Sigmoid colon (tissue), 6 donors: ENCODE measurements at regions not wholly inside any gene's neighbourhood (a gene's known extent, or its start where the extent isn't known, plus 50 kb on each side); places are given as distances from the start of the nearest gene placed in this dataset.

Source experiments
- DNase-seq: peaks from one replicate; pipeline ENCODE4 v3.0.0-alpha.2; 2019
- H3K27ac ChIP-seq, 4 donors: fragments of 200-600 bp; sonication (generic); one replicate each; pipeline ENCODE4 v1.5.1; 2016 to 2019; ENCODE audit warnings: mild to moderate bottlenecking in 1 of 4
- H3K27me3 ChIP-seq, 3 donors: fragments of 200-600 bp; sonication (generic); one replicate each; pipeline ENCODE4 v1.5.1; 2019; ENCODE audit warnings: mild to moderate bottlenecking in 1 of 3
- H3K36me3 ChIP-seq, 4 donors: fragments of 200-600 bp; sonication (generic); one replicate each; pipeline ENCODE4 v1.5.1; 2016 to 2019
- H3K4me1 ChIP-seq, 4 donors: fragments of 200-600 bp; sonication (generic); one replicate each; pipeline ENCODE4 v1.5.1; 2017 to 2019
- H3K4me3 ChIP-seq, 4 donors: fragments of 200-600 bp; sonication (generic); one replicate each; pipeline ENCODE4 v1.5.1; 2017 to 2019; ENCODE audit warnings: mild to moderate bottlenecking in 2 of 4, moderate library complexity in 1 of 4
- H3K9me3 ChIP-seq, 4 donors: fragments of 200-600 bp in 3 of 4; sonication (generic) in 3 of 4; one replicate each; pipeline versions ENCODE4 v1.5.1 to v1.6.1; 2013 to 2019
- CTCF ChIP-seq, 4 experiments: fragments of 450-650 bp in 3 of 4; fragments of 200-600 bp in 1 of 4; IDR thresholded peaks; one replicate each; pipeline ENCODE4 v1.5.1; 2016 to 2019; ENCODE audit warnings: antibody characterized with exemption in 4 of 4, mild to moderate bottlenecking in 3 of 4, moderate library complexity in 2 of 4
- EP300 ChIP-seq, 4 donors: sonication (generic); formaldehyde crosslinking; IDR thresholded peaks; one replicate each; pipeline ENCODE4 v1.6.1; 2017; ENCODE audit warnings: antibody characterized with exemption in 4 of 4
- POLR2A ChIP-seq, 2 donors: fragments of 450-650 bp; IDR thresholded peaks; one replicate each; pipeline ENCODE4 v1.6.1; 2016; ENCODE audit warnings: antibody characterized with exemption in 2 of 2, mild to moderate bottlenecking in 2 of 2, moderate library complexity in 2 of 2
- POLR2AphosphoS5 ChIP-seq, 4 donors: sonication (generic); formaldehyde crosslinking; IDR thresholded peaks; one replicate each; pipeline ENCODE4 v1.6.1; 2017; ENCODE audit warnings: antibody characterized with exemption in 4 of 4
- WGBS, 2 donors: extraction: QIAGEN DNeasy Blood & Tissue Kit; methylation state at CpG; one replicate each; pipeline ENCODE4 v1.1.7; 2013; 5-methylcytosine and 5-hydroxymethylcytosine counted together
- intact Hi-C: fragments of 100-400 bp; cut with DNase I; formaldehyde crosslinking; loops from one replicate; pipeline ENCODE4 v1.15.1; 2023
- donor health status: healthy with polysubstance abuse.
- donor health status: healthy.

GRCh38 chr14:55973285-55973800, 144.9 kb upstream of the PELI2 start:
- Histone ChIP-seq H3K27me3 (no peaks in the 10 kb centered on the region), H3K36me3 (no peaks in the 10 kb centered on the region), H3K27ac (no peak overlapping the region), H3K9me3 (no peaks in the 10 kb centered on the region), H3K4me1 (peaks cover 0 to 18% (median 13%) of the 10 kb centered on the region in 4 donors), H3K4me3 (no peak overlapping the region)
- intact Hi-C loops = no loop called here
- no peak for TF ChIP-seq POLR2A (IDR thresholded peaks at IDR 0.05)
- TF ChIP-seq POLR2AphosphoS5 (IDR thresholded peaks at IDR 0.05) = no peak
- TF ChIP-seq EP300 (IDR thresholded peaks at IDR 0.05) = no peak
- no peak for TF ChIP-seq CTCF (IDR thresholded peaks at IDR 0.05)
- 85 to 87% methylated on average over 4 of the region's 4 CpGs for WGBS, 2 donors
- DNase-seq = no peak

- no peaks in the 10 kb centered on the region for H3K36me3 ChIP-seq
- intact Hi-C loops = no loop called here
Observed at GRCh38 chr14:55973911-55974630, 144.1 kb upstream of the PELI2 start.

DNA sequence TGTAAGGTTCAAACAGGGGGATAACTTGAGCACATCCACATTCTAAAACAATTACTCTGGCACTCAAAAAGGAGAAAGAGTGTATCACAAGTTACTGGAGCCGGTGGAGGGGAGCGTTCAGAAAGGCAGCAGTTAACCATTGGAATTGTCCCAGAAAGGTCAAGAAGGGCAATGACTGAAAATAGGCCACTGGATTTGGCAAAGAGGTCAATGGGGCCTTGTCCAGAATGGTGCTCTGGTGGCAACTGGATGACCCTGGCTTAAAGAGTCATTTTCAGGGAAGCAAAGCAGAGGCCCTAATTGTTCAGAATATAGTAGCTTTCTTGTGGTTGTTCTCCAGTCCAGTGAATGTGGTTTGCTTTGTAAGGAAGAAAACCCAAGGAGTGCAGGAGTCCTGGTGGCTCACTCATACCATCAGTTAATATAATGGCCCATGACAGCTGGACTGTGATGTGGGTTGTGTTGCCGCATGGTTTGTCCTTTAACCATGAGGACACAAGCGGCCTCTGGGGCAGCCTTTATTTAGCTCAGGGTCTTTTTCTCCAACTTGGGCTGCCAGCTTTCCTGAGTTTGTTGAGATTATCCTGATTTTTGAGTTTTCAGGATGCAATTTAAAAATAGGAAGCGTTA, 142.8 kb upstream of the PELI2 start:
- 94 to 99% methylated on average over 5 of the region's 5 CpGs for WGBS, 2 donors

More at GRCh38 chr14:55973911-55974630, 144.1 kb upstream of the PELI2 start:
- no peak overlapping the region for H3K4me3 ChIP-seq
- H3K4me1 ChIP-seq = peaks cover 0 to 18% (median 13%) of the 10 kb centered on the region in 4 donors
- 83 to 85% methylated on average over 3 of the region's 3 CpGs for WGBS, 2 donors
- no peaks in the 10 kb centered on the region for H3K27me3 ChIP-seq
- TF ChIP-seq POLR2A (IDR thresholded peaks at IDR 0.05) (no peak), POLR2AphosphoS5 (IDR thresholded peaks at IDR 0.05) (no peak), CTCF (IDR thresholded peaks at IDR 0.05) (no peak), EP300 (IDR thresholded peaks at IDR 0.05) (no peak)
- H3K9me3 ChIP-seq = no peaks in the 10 kb centered on the region
- H3K27ac ChIP-seq = no peak overlapping the region
- DNase-seq = no peak

DNA sequence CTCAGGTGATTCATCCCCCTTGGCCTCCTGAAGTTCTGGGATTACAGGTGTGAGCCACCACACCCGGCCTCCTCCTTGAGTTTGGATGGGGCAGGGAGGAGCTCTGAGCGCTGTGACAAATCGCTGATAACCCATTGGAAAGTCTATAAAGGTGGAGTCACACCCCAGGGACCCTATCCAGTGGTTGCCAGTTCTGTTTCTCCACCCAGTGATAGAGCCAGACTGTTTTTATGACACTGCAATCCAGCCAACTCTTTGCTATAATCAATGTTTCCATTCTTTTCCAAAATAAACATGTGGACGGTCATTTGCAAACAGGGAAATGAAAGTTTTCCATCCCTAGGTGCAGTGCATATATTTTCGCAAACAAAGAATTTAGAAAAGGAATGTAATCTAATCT, 142.0 kb upstream of the PELI2 start:
- H3K9me3 ChIP-seq = peaks cover 0 to 7% (median 3%) of the 10 kb centered on the region in 4 donors
- no peaks in the 10 kb centered on the region for H3K36me3 ChIP-seq
- H3K4me3 ChIP-seq = no peak overlapping the region
- H3K4me1 ChIP-seq = peaks cover 0 to 18% (median 13%) of the 10 kb centered on the region in 4 donors
- no peaks in the 10 kb centered on the region for H3K27me3 ChIP-seq
- WGBS, 2 donors = 15 to 69% methylated on average over 5 of the region's 5 CpGs
- TF ChIP-seq POLR2AphosphoS5 (IDR thresholded peaks at IDR 0.05) (no peak), POLR2A (IDR thresholded peaks at IDR 0.05) (no peak), CTCF (IDR thresholded peaks at IDR 0.05) (no peak), EP300 (IDR thresholded peaks at IDR 0.05) (no peak)
- no peak for DNase-seq
- intact Hi-C loops = no loop called here
- no peak overlapping the region for H3K27ac ChIP-seq

More for the DNA sequence above, 142.8 kb upstream of the PELI2 start:
- intact Hi-C loops = no loop called here
- Histone ChIP-seq H3K36me3 (no peaks in the 10 kb centered on the region), H3K4me3 (no peak overlapping the region), H3K27ac (no peak overlapping the region), H3K27me3 (no peaks in the 10 kb centered on the region), H3K9me3 (no peaks in the 10 kb centered on the region), H3K4me1 (peaks cover 0 to 18% (median 13%) of the 10 kb centered on the region in 4 donors)
- no peak for DNase-seq
- TF ChIP-seq EP300 (IDR thresholded peaks at IDR 0.05) (no peak), POLR2A (IDR thresholded peaks at IDR 0.05) (no peak), CTCF (IDR thresholded peaks at IDR 0.05) (no peak), POLR2AphosphoS5 (IDR thresholded peaks at IDR 0.05) (no peak)
